MM.1S (cell line): ENCODE measurements at regions not wholly inside any gene's neighbourhood (a gene's known extent, or its start where the extent isn't known, plus 50 kb on each side); places are given as distances from the start of the nearest gene placed in this dataset.

Experiments used
- DNase-seq: peaks from one replicate; pipeline ENCODE4 v3.0.0-alpha.2; 2015
- H2AFZ ChIP-seq: fragments of 300-600 bp; sonication (generic); 2 replicates; pipeline ENCODE4 v1.6.0; 2016; ENCODE audit warnings: antibody characterized with exemption, low read length
- H3F3A ChIP-seq: fragments of 300-600 bp; sonication (generic); 2 replicates; pipeline ENCODE4 v1.6.1; 2016; ENCODE audit warnings: mild to moderate bottlenecking, antibody characterized with exemption, low read length, moderate library complexity, mixed read lengths; ENCODE audit not compliant: insufficient read depth
- H3K27ac ChIP-seq: fragments of 300-600 bp; sonication (generic); 2 replicates; pipeline ENCODE4 v1.5.1; 2016; ENCODE audit warnings: mild to moderate bottlenecking, low read length
- H3K27me3 ChIP-seq: fragments of 300-600 bp; sonication (generic); replicated peaks from 2 replicates; pipeline ENCODE4 v1.6.0; 2016; ENCODE audit warnings: low read length; ENCODE audit not compliant: insufficient read depth
- H3K36me3 ChIP-seq: fragments of 300-600 bp; sonication (generic); replicated peaks from 2 replicates; pipeline ENCODE4 v1.6.1; 2016; ENCODE audit warnings: mild to moderate bottlenecking, low read length, mixed read lengths; ENCODE audit not compliant: insufficient read depth
- H3K4me1 ChIP-seq: fragments of 300-600 bp; sonication (generic); 2 replicates; pipeline ENCODE4 v1.6.1; 2016; ENCODE audit warnings: low read length, mixed read lengths
- H3K4me2 ChIP-seq: fragments of 300-600 bp; sonication (generic); 2 replicates; pipeline ENCODE4 v1.6.0; 2016; ENCODE audit warnings: low read depth, low read length
- H3K4me3 ChIP-seq: fragments of 300-600 bp; sonication (generic); 2 replicates; pipeline ENCODE4 v1.5.1; 2016; ENCODE audit warnings: low read length, mixed read lengths
- H3K79me2 ChIP-seq: fragments of 300-600 bp; sonication (generic); 2 replicates; pipeline ENCODE4 v1.6.1; 2016; ENCODE audit warnings: mixed run types, low read length, mixed read lengths
- H3K9ac ChIP-seq: fragments of 300-600 bp; sonication (generic); 2 replicates; pipeline ENCODE4 v1.6.1; 2016; ENCODE audit warnings: low read length, mixed read lengths
- H3K9me2 ChIP-seq: fragments of 300-600 bp; sonication (generic); replicated peaks from 2 replicates; pipeline ENCODE4 v1.6.1; 2016; ENCODE audit warnings: mild to moderate bottlenecking, low read length, mixed read lengths; ENCODE audit not compliant: insufficient read depth
- H3K9me3 ChIP-seq: fragments of 300-600 bp; sonication (generic); replicated peaks from 2 replicates; pipeline ENCODE4 v1.6.1; 2016; ENCODE audit warnings: mild to moderate bottlenecking, low read length, mixed read lengths; ENCODE audit not compliant: insufficient read depth
- H4K20me1 ChIP-seq: fragments of 300-600 bp; sonication (generic); 2 replicates; pipeline ENCODE4 v1.6.1; 2016; ENCODE audit warnings: mild to moderate bottlenecking, low read length, moderate library complexity, mixed read lengths; ENCODE audit not compliant: insufficient read depth
- EZH2 ChIP-seq: fragments of 300-600 bp; sonication (generic); optimal IDR thresholded peaks from 2 replicates; pipeline ENCODE3; 2017; ENCODE audit warnings: low read depth, mild to moderate bottlenecking, antibody characterized with exemption, low read length, mixed read lengths
- EZH2phosphoT487 ChIP-seq: fragments of 300-600 bp; sonication (generic); IDR thresholded peaks from 2 replicates; pipeline ENCODE4 v1.6.1; 2018; ENCODE audit warnings: antibody characterized with exemption, low read length
- TF ChIP-seq, protein P1 (sequence below): fragments of 300-600 bp; sonication (generic); IDR thresholded peaks from 2 replicates; pipeline ENCODE4 v1.5.1; 2016; ENCODE audit warnings: antibody characterized with exemption, low read length, mixed read lengths

DNA sequence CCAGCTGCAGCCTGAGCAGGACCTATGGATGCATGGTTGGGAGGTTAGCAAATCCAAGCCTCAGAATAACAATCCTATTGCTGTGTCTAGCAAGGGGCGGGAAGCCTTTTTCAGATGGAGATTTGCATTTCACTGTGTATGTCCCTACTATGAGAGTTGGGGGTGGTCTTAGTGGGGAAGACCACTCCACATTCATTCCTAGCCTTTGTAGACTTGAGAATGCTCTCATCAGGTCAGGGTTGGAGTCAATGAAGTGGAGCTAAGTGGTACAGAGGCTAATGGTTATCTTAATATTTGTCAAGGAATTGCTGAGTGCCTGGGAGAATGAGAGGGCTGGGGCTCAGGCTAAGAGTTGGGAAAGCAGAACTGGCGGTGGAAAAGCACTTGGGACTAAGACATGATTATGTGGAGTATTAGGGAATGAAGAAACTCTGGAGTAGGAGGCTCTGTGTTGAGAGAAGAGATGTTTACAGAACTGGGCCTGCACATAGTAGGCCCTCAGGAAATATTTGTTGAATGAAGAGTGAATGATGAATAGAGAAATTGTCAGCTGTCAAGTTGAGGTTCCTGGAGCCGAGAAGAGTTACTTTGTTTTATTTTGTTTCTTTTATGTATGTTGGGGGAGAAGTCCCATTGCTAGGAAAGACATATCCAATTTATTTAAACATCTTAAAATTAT is 175.5 kb upstream of the SPRY4 start:
- Histone ChIP-seq H3K27me3 (no peaks in the 10 kb centered on the region), H3K9me3 (no peaks in the 10 kb centered on the region), H2AFZ (no peak overlapping the region), H4K20me1 (no peaks in the 10 kb centered on the region), H3F3A (no peaks in the 10 kb centered on the region), H3K4me3 (no peak overlapping the region), H3K9ac (no peak overlapping the region), H3K27ac (no peak overlapping the region), H3K4me1 (no peaks in the 10 kb centered on the region), H3K9me2 (no peaks in the 10 kb centered on the region), H3K79me2 (no peaks in the 10 kb centered on the region), H3K4me2 (no peak overlapping the region), H3K36me3 (no peaks in the 10 kb centered on the region)
- TF ChIP-seq, protein P1, sequence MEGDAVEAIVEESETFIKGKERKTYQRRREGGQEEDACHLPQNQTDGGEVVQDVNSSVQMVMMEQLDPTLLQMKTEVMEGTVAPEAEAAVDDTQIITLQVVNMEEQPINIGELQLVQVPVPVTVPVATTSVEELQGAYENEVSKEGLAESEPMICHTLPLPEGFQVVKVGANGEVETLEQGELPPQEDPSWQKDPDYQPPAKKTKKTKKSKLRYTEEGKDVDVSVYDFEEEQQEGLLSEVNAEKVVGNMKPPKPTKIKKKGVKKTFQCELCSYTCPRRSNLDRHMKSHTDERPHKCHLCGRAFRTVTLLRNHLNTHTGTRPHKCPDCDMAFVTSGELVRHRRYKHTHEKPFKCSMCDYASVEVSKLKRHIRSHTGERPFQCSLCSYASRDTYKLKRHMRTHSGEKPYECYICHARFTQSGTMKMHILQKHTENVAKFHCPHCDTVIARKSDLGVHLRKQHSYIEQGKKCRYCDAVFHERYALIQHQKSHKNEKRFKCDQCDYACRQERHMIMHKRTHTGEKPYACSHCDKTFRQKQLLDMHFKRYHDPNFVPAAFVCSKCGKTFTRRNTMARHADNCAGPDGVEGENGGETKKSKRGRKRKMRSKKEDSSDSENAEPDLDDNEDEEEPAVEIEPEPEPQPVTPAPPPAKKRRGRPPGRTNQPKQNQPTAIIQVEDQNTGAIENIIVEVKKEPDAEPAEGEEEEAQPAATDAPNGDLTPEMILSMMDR, result no peak
- TF ChIP-seq EZH2phosphoT487 (no peak), EZH2 (no peak)
- no peak for DNase-seq

DNA sequence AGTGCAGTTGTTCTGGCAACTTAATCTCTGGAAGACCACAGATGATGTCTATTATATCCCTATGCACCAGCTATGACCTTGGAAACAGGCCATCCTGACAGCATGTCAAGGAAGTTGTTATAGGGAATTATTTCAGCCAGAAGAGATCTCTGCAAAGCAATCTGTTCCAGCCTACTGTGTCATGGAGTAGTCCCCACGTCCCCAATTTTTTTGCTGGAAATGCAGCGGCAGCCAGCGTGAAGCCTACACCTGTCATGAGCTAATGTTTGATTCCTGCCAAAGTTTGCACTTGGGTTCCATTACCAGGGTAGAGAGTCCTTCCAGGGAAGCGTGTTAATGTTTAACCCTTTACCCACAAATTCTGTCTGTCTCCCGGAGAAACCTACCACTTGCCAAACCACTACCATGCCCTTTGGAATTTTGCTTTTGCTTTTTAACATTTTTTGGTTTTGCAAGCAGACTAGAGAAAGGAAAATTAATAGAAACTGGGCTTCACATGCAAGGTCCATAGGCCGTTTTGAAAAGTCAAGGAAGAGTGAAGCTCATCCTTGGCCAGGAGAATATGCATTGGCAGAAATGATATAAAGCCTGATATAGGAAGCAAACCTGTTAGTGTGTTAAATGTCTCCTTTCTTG is 174.9 kb upstream of the SPRY4 start:
- no peak overlapping the region for H3K27ac ChIP-seq
- no peak for TF ChIP-seq EZH2
- TF ChIP-seq, protein P1, result no peak
- TF ChIP-seq EZH2phosphoT487, result no peak
- H4K20me1 ChIP-seq, result no peaks in the 10 kb centered on the region
- H3F3A ChIP-seq, result no peaks in the 10 kb centered on the region
- no peaks in the 10 kb centered on the region for H3K9me2 ChIP-seq
- no peak overlapping the region for H3K4me2 ChIP-seq
- no peaks in the 10 kb centered on the region for H3K9me3 ChIP-seq
- no peak overlapping the region for H3K4me3 ChIP-seq
- H3K27me3 ChIP-seq, result no peaks in the 10 kb centered on the region
- H3K79me2 ChIP-seq, result no peaks in the 10 kb centered on the region
- no peaks in the 10 kb centered on the region for H3K4me1 ChIP-seq
- no peak for DNase-seq
- no peak overlapping the region for H3K9ac ChIP-seq
- no peak overlapping the region for H2AFZ ChIP-seq
- no peaks in the 10 kb centered on the region for H3K36me3 ChIP-seq

DNA sequence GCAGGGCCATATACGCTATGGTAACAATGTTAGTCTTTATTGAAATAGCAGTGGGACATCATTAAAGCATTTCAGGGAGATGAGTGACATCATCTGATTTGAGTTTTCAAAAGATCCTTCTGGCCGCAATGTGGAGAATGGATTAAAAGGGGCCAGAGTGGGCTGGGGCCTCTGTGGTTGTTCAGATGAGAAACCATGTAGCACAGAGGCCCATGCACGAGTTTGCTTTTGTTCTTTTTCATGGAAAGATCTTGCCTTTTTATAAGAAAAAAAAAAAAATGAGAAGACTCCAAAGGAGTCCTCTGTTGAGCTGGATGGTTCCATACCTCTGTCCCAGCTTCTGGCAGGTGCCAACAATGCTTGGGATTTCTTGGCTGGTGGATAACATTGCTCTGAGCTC is 173.5 kb upstream of the SPRY4 start:
- no peaks in the 10 kb centered on the region for H3K36me3 ChIP-seq
- no peaks in the 10 kb centered on the region for H3K79me2 ChIP-seq
- no peak for TF ChIP-seq EZH2
- TF ChIP-seq, protein P1, result no peak
- no peak for TF ChIP-seq EZH2phosphoT487
- no peaks in the 10 kb centered on the region for H3K27me3 ChIP-seq
- H3K4me3 ChIP-seq, result no peak overlapping the region
- no peak overlapping the region for H3K4me2 ChIP-seq
- H3K9ac ChIP-seq, result no peak overlapping the region
- H3K4me1 ChIP-seq, result no peaks in the 10 kb centered on the region
- no peak overlapping the region for H2AFZ ChIP-seq
- no peak overlapping the region for H3K27ac ChIP-seq
- DNase-seq, result no peak
- no peaks in the 10 kb centered on the region for H3K9me3 ChIP-seq
- H4K20me1 ChIP-seq, result no peaks in the 10 kb centered on the region
- no peaks in the 10 kb centered on the region for H3K9me2 ChIP-seq
- H3F3A ChIP-seq, result no peaks in the 10 kb centered on the region
